Activated B cell treated with CpG ODN at 0.5 μM for 24 hours (primary cell): ENCODE measurements at regions not wholly inside any gene's neighbourhood (a gene's known extent, or its start where the extent isn't known, plus 50 kb on each side); places are given as distances from the start of the nearest gene placed in this dataset.

Experiments
- ATAC-seq: fragments of 200-7000 bp; cut with Tn5 transposase; one replicate; pipeline ENCODE4 v1.10.0; 2021; ENCODE audit warnings: low read depth, mild to moderate bottlenecking, moderate library complexity
- CTCF ChIA-PET: fragments of 350-600 bp; sonication (Branson Sonifier 250); formaldehyde crosslinking; loops from one replicate; lab custom pipeline; 2021; ENCODE audit warnings: antibody characterized with exemption; lab: Charles Lee
- POLR2A ChIA-PET: fragments of 350-600 bp; sonication (Branson Sonifier 250); formaldehyde crosslinking; loops from one replicate; lab custom pipeline; 2021; ENCODE audit warnings: antibody characterized with exemption; lab: Charles Lee
- DNase-seq: peaks from one replicate; pipeline ENCODE4 v3.0.0; 2022
- H3K27ac Mint-ChIP-seq: one replicate; pipeline ENCODE4 v1.8.0; 2020; ENCODE audit warnings: mixed read lengths
- H3K27me3 Mint-ChIP-seq: one replicate; pipeline ENCODE4 v1.8.0; 2021; ENCODE audit warnings: mixed read lengths
- H3K36me3 Mint-ChIP-seq: one replicate; pipeline ENCODE4 v1.8.0; 2021; ENCODE audit warnings: low read depth, mixed read lengths
- H3K4me1 Mint-ChIP-seq: one replicate; pipeline ENCODE4 v1.8.0; 2021; ENCODE audit warnings: mixed read lengths
- H3K4me3 Mint-ChIP-seq: one replicate; pipeline ENCODE4 v1.8.0; 2020; ENCODE audit warnings: mild to moderate bottlenecking, mixed read lengths
- H3K9me3 Mint-ChIP-seq: one replicate; pipeline ENCODE4 v1.8.0; 2020; ENCODE audit warnings: mixed read lengths
- CTCF ChIP-seq: fragments of 200-600 bp; IDR thresholded peaks from one replicate; pipeline ENCODE4 v1.8.0; 2022; ENCODE audit warnings: antibody characterized with exemption, mild to moderate bottlenecking
- intact Hi-C: fragments of 100-400 bp; cut with micrococcal nuclease; formaldehyde crosslinking; loops from one replicate; pipeline ENCODE4 v1.15.1; 2024

GRCh38 chr9:97747201-97747965 is 50.2 kb upstream of the XPA start:
- ATAC-seq: no peak
- Mint-ChIP-seq H3K4me1 (no peaks in the 10 kb centered on the region), H3K27ac (no peak overlapping the region), H3K36me3 (no peaks in the 10 kb centered on the region), H3K4me3 (no peak overlapping the region), H3K9me3 (peaks cover 2% of the 10 kb centered on the region), H3K27me3 (peaks cover 40% of the 10 kb centered on the region)
- POLR2A ChIA-PET: no interaction called here
- intact Hi-C loops: no loop called here
- no peak for TF ChIP-seq CTCF
- CTCF ChIA-PET: no interaction called here
- no peak for DNase-seq

- no peak for DNase-seq
- ChIA-PET POLR2A (no interaction called here), CTCF (no interaction called here)
- Mint-ChIP-seq H3K9me3 (peaks cover 1% of the 10 kb centered on the region), H3K27me3 (peaks cover 38% of the 10 kb centered on the region), H3K4me3 (no peak overlapping the region), H3K36me3 (no peaks in the 10 kb centered on the region), H3K27ac (no peak overlapping the region), H3K4me1 (no peaks in the 10 kb centered on the region)
- no peak for ATAC-seq
- intact Hi-C loops: no loop called here
- no peak for TF ChIP-seq CTCF
Measured at GRCh38 chr9:97748525-97748924, 51.4 kb upstream of the XPA start.

GRCh38 chr9:97749928-97750327 is 52.8 kb upstream of the XPA start:
- TF ChIP-seq CTCF: no peak
- Mint-ChIP-seq H3K4me1 (no peaks in the 10 kb centered on the region), H3K4me3 (no peak overlapping the region), H3K27ac (no peak overlapping the region), H3K27me3 (peaks cover 27% of the 10 kb centered on the region), H3K36me3 (no peaks in the 10 kb centered on the region), H3K9me3 (no peaks in the 10 kb centered on the region)
- intact Hi-C loops: no loop called here
- DNase-seq: no peak
- POLR2A ChIA-PET: no interaction called here
- ATAC-seq: no peak
- CTCF ChIA-PET: no interaction called here

- ChIA-PET POLR2A (no interaction called here), CTCF (no interaction called here)
- Mint-ChIP-seq H3K9me3 (peaks cover 4% of the 10 kb centered on the region), H3K36me3 (no peaks in the 10 kb centered on the region), H3K27ac (no peak overlapping the region), H3K27me3 (peaks cover 23% of the 10 kb centered on the region), H3K4me1 (no peaks in the 10 kb centered on the region), H3K4me3 (no peak overlapping the region)
- ATAC-seq: no peak
- TF ChIP-seq CTCF: no peak
- intact Hi-C loops: no loop called here
- DNase-seq: no peak
Measured at GRCh38 chr9:97751531-97751930, 54.4 kb upstream of the XPA start.

- H3K27me3 Mint-ChIP-seq: peaks cover 17% of the 10 kb centered on the region
- intact Hi-C loops: no loop called here
- ATAC-seq (no peak), DNase-seq (no peak)
- H3K4me1 Mint-ChIP-seq: no peaks in the 10 kb centered on the region
- no peak overlapping the region for H3K4me3 Mint-ChIP-seq
- TF ChIP-seq CTCF: no peak
- CTCF ChIA-PET: no interaction called here
- no peaks in the 10 kb centered on the region for H3K36me3 Mint-ChIP-seq
- H3K27ac Mint-ChIP-seq: no peak overlapping the region
- peaks cover 4% of the 10 kb centered on the region for H3K9me3 Mint-ChIP-seq
- POLR2A ChIA-PET: no interaction called here
Measured at GRCh38 chr9:97752274-97752673, 55.1 kb upstream of the XPA start.
